Mesothelial cell of epicardium (in vitro differentiated cells): ENCODE measurements at regions not wholly inside any gene's neighbourhood (a gene's known extent, or its start where the extent isn't known, plus 50 kb on each side); places are given as distances from the start of the nearest gene placed in this dataset.

ENCODE experiments used
- DNase-seq, 2 experiments: peaks; one replicate each; pipeline ENCODE4 v3.0.0; 2021; ENCODE audit warnings: low spot score in 2 of 2; ENCODE audit not compliant: unreplicated experiment in 2 of 2
- H3K27ac Mint-ChIP-seq: 2 replicates; pipeline ENCODE4 v1.8.0; 2021; ENCODE audit warnings: mixed read lengths
- H3K27me3 Mint-ChIP-seq: 2 replicates; pipeline ENCODE4 v1.8.0; 2021; ENCODE audit warnings: low read depth, mixed read lengths
- H3K36me3 Mint-ChIP-seq: 2 replicates; pipeline ENCODE4 v1.8.0; 2021; ENCODE audit warnings: mixed read lengths
- H3K4me1 Mint-ChIP-seq: 2 replicates; pipeline ENCODE4 v1.8.0; 2021; ENCODE audit warnings: mixed read lengths
- H3K4me3 Mint-ChIP-seq: 2 replicates; pipeline ENCODE4 v1.8.0; 2021; ENCODE audit warnings: mild to moderate bottlenecking, moderate library complexity, mixed read lengths
- H3K9me3 Mint-ChIP-seq: 2 replicates; pipeline ENCODE4 v1.8.0; 2021; ENCODE audit warnings: mixed read lengths
- CTCF ChIP-seq: fragments of 200-600 bp; sonication (generic); IDR thresholded peaks from one replicate; pipeline ENCODE4 v1.5.0; 2021; ENCODE audit warnings: antibody characterized with exemption; ENCODE audit not compliant: unreplicated experiment

GRCh38 chr13:110802260-110802659, 88.8 kb downstream of the ING1 start:
- H3K36me3 Mint-ChIP-seq = no peaks in the 10 kb centered on the region
- no peak for DNase-seq
- TF ChIP-seq CTCF = no peak
- H3K27ac Mint-ChIP-seq = no peak overlapping the region
- peaks cover 6% of the 10 kb centered on the region for H3K27me3 Mint-ChIP-seq
- peaks cover 22% of the 10 kb centered on the region for H3K4me1 Mint-ChIP-seq
- H3K9me3 Mint-ChIP-seq = no peaks in the 10 kb centered on the region
- no peak overlapping the region for H3K4me3 Mint-ChIP-seq

GRCh38 chr13:110806636-110807035, 93.1 kb downstream of the ING1 start:
- peaks cover 3% of the 10 kb centered on the region for H3K4me1 Mint-ChIP-seq
- H3K36me3 Mint-ChIP-seq = no peaks in the 10 kb centered on the region
- no peak overlapping the region for H3K4me3 Mint-ChIP-seq
- no peak for TF ChIP-seq CTCF
- DNase-seq = no peak
- peaks cover 3% of the 10 kb centered on the region for H3K27me3 Mint-ChIP-seq
- no peak overlapping the region for H3K27ac Mint-ChIP-seq
- no peaks in the 10 kb centered on the region for H3K9me3 Mint-ChIP-seq

- no peak overlapping the region for H3K4me3 Mint-ChIP-seq
- TF ChIP-seq CTCF = no peak
- H3K36me3 Mint-ChIP-seq = no peaks in the 10 kb centered on the region
- no peaks in the 10 kb centered on the region for H3K9me3 Mint-ChIP-seq
- no peak for DNase-seq
- H3K27me3 Mint-ChIP-seq = peaks cover 9% of the 10 kb centered on the region
- no peak overlapping the region for H3K27ac Mint-ChIP-seq
- no peaks in the 10 kb centered on the region for H3K4me1 Mint-ChIP-seq
These were observed 94.0 kb downstream of the ING1 start for GRCh38 chr13:110807546-110807945.

- no peak for TF ChIP-seq CTCF
- Mint-ChIP-seq H3K27ac (no peak overlapping the region), H3K9me3 (no peaks in the 10 kb centered on the region), H3K36me3 (no peaks in the 10 kb centered on the region), H3K4me3 (no peak overlapping the region), H3K27me3 (peaks cover 9% of the 10 kb centered on the region), H3K4me1 (no peaks in the 10 kb centered on the region)
- DNase-seq = no peak
These were observed 94.6 kb downstream of the ING1 start for GRCh38 chr13:110808138-110808537.

- no peak overlapping the region for H3K4me3 Mint-ChIP-seq
- no peaks in the 10 kb centered on the region for H3K4me1 Mint-ChIP-seq
- TF ChIP-seq CTCF = no peak
- no peak for DNase-seq
- no peaks in the 10 kb centered on the region for H3K9me3 Mint-ChIP-seq
- H3K27ac Mint-ChIP-seq = no peak overlapping the region
- peaks cover 9% of the 10 kb centered on the region for H3K27me3 Mint-ChIP-seq
- no peaks in the 10 kb centered on the region for H3K36me3 Mint-ChIP-seq
These were observed 96.5 kb downstream of the ING1 start for GRCh38 chr13:110809871-110810486.
